HG03432 (cell line): ENCODE measurements at regions not wholly inside any gene's neighbourhood (a gene's known extent, or its start where the extent isn't known, plus 50 kb on each side); places are given as distances from the start of the nearest gene placed in this dataset.

Source experiments
- ATAC-seq: cut with Tn5 transposase; IDR thresholded peaks from one replicate; pipeline ENCODE4 v1.9.1; 2021; ENCODE audit warnings: mild to moderate bottlenecking, moderate library complexity; ENCODE audit not compliant: unreplicated experiment

DNA sequence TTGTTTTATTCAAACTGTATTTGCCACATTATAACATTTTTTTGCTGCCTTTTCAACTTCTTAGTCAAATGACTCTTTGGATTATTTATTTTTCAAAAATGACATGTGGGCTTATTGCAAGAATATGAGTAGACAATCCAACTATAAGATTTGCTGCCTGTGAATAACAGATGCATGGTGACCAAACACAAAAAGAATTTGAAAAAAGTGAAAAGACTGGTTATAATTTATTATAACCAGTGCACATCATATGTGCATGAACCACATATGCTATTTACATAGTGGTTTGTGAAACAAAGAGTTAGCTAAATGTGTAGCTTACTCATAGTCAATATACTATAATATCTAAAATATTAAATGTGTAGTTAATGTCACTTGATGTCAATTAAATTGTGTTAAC lies 2086.8 kb downstream of the ARAP2 start:
- no peak for ATAC-seq

DNA sequence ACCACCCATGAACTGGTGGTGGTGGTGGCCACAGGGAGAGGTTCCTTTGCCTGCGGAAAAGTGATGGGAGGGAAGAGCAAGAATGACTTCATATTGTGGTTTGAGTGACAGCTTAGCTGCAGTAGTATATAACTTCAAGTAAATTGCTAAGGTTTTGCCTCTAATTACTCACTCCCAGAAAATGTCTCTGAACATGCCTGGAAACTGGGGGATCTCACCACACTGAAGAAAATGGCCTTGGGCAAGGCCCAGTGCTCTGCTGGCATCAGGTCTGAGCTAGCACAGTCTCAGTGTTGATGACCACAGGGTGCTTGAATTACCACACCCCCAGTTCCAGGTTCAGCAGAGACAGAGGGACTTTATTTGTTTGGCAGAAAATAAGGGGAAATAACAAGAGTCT lies 2085.4 kb downstream of the ARAP2 start:
- no peak for ATAC-seq

- ATAC-seq, result no peak
Measured at GRCh38 chr4:34170946-34171345, 2073.4 kb downstream of the ARAP2 start.

GRCh38 chr4:34176609-34177008 lies 2067.7 kb downstream of the ARAP2 start:
- no peak for ATAC-seq

- ATAC-seq, result no peak
Measured at GRCh38 chr4:34178476-34178875, 2065.8 kb downstream of the ARAP2 start.

DNA sequence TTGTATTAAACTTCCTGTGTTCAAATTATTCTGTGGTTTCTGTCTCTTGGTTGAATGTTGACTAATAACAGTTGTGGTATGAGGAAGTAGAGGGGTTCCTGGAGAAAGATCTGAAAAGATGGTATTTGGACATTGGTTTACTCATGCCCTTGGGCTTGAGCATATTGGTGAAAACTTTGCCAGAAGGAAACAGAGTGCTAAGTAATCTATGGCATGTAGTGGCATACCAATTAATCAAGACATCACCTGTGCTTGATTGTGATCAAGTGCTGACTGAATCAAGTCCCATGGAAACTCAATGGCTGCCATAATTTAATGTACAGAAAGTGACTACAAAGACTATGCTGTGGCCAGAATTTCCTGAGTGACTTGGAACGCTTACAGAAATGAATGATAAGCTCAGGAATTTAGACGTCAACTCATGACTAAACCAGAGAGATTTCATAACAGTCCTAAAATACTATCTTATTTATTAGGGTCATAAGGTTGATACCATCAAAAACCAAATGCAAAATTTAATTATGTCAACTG lies 2062.9 kb downstream of the ARAP2 start:
- ATAC-seq, result no peak

- no peak for ATAC-seq
Measured at GRCh38 chr4:34181891-34182290, 2062.4 kb downstream of the ARAP2 start.

GRCh38 chr4:34182306-34182705 lies 2062.0 kb downstream of the ARAP2 start:
- ATAC-seq, result no peak

GRCh38 chr4:34183926-34184325 lies 2060.4 kb downstream of the ARAP2 start:
- no peak for ATAC-seq

DNA sequence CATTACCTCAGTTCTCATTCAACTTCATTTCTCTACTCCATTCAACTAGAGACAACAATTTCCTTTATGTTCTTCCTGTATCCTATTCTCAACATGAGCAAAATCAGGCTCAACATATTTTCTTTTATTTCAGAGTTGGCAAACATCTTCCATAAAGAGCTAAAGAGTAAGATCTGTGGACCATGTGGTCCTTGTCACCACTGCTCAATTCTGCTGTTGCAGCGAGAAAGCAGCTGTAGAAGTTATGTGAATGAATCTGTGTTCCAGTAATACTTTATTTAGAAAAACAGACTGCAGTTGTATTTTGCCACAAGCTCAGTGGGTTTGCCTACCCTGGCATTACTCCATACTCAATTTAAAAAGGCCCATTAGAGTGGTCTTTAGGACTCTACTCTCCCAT lies 2057.3 kb downstream of the ARAP2 start:
- ATAC-seq, result no peak

- no peak for ATAC-seq
Measured at GRCh38 chr4:34191443-34191842, 2052.9 kb downstream of the ARAP2 start.

GRCh38 chr4:34193451-34194154 lies 2050.7 kb downstream of the ARAP2 start:
- ATAC-seq, result no peak

DNA sequence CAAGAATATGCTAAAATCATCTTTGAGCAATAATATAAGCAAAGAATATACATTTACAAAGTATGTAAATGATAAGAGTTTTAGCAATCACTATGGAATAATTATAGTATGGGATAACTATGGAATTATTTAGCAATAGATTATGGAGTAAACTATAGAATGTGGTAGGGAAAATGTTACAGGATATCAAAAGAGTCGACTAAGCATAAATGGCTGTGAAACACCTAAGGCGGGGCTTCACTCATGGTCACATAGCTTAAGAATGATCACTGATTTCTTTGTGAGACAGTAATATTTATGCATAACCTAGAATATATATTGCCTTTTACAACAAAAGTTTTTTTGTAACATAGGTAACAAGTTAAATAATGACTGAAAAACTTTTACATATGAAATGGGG lies 2049.7 kb downstream of the ARAP2 start:
- no peak for ATAC-seq

- ATAC-seq, result no peak
Measured at GRCh38 chr4:34196375-34196774, 2047.9 kb downstream of the ARAP2 start.

GRCh38 chr4:34198966-34199365 lies 2045.3 kb downstream of the ARAP2 start:
- ATAC-seq, result no peak

- no peak for ATAC-seq
Measured at GRCh38 chr4:34200535-34200934, 2043.8 kb downstream of the ARAP2 start.

DNA sequence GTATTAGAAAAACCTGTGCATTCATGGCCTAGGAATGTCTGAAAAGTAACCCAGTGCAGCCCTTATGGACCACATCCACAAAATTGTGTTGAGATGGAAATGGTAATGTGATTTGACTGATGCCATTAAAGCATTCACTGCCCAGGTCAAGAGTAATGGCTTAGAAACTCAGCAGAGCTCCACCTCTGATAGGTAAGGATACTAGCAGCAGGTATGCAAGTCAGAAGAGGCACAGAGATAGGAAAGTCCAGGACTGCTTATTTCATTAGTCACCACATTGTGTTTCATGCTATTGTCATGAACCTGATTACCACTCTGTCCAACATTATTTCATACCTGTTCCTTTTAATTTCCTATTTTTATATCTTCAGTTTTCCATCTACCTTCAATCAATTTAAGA lies 2042.2 kb downstream of the ARAP2 start:
- ATAC-seq, result no peak

DNA sequence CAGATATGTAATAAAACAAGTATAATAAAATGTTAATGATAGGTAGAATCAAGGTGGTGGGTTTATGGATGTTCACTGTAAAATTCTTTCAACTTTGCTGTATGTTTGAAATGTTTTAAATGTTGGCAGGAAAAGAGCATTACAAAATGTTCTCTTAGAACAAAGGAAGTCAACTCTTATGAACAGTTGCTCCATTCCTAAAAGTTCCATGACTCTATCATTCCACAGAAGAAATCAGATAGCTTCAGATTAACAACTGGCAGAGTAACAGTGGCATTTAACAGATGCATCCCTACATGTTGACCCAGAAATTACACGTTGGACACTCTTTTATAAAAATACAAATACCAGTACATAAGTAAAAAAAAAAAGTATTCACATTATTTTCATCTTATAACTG lies 2023.7 kb downstream of the ARAP2 start:
- ATAC-seq, result no peak

- ATAC-seq, result no peak
Measured at GRCh38 chr4:34221986-34222385, 2022.3 kb downstream of the ARAP2 start.

- ATAC-seq, result no peak
Measured at GRCh38 chr4:34236118-34236517, 2008.2 kb downstream of the ARAP2 start.

- ATAC-seq, result no peak
Measured at GRCh38 chr4:34245276-34245675, 1999.0 kb downstream of the ARAP2 start.

DNA sequence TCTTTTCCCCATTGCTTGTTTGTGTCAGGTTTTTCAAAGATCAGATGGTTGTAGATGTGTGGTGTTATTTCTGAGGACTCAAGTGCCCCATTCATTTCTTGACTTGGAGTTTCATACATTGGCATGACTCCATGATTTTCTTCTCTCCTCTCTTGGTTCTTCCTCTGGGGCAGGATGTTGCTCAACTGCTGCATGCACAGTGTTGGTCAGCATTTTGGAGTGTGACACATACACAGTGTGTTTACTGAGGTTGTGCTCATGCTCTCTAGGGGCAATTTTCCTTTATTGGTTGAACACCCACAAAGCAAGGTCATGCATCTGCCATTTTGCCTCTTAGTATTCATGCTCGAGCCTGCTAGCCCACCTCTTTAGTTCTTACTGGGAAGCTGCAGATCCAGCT lies 1993.8 kb downstream of the ARAP2 start:
- ATAC-seq, result no peak

DNA sequence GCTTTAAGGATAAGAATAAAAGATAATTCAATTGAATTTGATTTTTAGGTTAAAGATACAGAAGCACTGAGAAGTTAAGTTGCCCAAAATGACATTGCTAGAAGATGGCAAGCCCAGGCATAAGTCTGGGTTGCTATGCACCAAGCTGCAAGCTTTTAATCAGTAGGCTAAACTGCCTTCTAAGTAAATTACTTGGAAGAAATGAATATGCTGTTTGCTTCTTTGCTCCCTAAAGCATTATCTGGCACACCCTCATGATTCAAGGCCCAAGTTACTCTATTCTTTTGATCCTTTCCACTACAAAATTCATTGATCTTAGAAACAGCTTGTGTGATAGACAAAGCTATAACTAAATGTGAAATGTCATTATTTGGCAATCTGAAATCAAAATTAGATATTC lies 1991.1 kb downstream of the ARAP2 start:
- ATAC-seq, result no peak
